NT2/D1 (cell line): ENCODE measurements at regions not wholly inside any gene's neighbourhood (a gene's known extent, or its start where the extent isn't known, plus 50 kb on each side); places are given as distances from the start of the nearest gene placed in this dataset.

Experiments used
- SUZ12 ChIP-seq: IDR thresholded peaks from 2 replicates; pipeline ENCODE4 v1.6.1; 2011; ENCODE audit not compliant: insufficient read length, insufficient read depth; ENCODE audit errors: extremely low read depth
- YY1 ChIP-seq: IDR thresholded peaks from 2 replicates; pipeline ENCODE4 v1.6.1; 2011; ENCODE audit not compliant: insufficient read length, insufficient read depth
- ZNF274 ChIP-seq: IDR thresholded peaks from 2 replicates; pipeline ENCODE4 v1.6.1; 2011; ENCODE audit warnings: mild to moderate bottlenecking, low read depth, low read length

DNA sequence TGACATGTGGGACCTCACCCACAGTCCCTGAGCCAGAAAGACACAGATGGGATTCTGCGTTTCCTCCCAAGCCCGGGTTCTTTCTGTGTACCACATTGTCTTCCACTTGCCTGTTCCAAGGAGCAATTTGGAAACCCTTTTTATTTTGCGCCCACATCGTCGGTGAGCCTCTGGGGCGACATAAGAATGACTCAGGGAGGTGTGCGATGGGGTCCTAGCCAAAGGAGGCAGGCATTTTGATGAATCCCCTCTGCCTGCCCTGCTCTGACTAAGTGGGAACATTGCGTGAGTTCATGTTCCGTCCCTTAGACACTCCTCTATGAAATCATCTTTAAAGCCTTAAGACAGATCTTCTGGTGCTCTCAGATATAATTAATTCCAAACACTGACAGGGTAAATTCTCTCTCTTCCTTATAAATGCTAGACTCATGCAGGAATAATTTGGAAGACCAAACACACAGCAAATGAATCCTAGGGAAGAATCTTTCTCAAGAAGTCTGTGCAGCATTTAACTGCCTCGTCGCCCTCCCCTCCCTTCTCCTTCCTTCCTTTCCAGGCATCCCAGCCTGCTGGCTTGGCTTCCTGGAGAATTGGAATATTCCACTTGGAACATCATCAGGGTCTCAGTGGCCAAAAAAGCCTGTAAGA, 52.7 kb upstream of the FOXF1 start:
- TF ChIP-seq YY1 (no peak), ZNF274 (no peak), SUZ12 (no peak)
